ENCODE measurements at regions not wholly inside any gene's neighbourhood (a gene's known extent, or its start where the extent isn't known, plus 50 kb on each side); places are given as distances from the start of the nearest gene placed in this dataset.

- no peak for DNase-seq
Observed at GRCh38 chr6:40907198-40907701, 131.8 kb downstream of the UNC5CL start.

GRCh38 chr6:40906759-40907158 is 132.3 kb downstream of the UNC5CL start:
- DNase-seq = no peak

DNA sequence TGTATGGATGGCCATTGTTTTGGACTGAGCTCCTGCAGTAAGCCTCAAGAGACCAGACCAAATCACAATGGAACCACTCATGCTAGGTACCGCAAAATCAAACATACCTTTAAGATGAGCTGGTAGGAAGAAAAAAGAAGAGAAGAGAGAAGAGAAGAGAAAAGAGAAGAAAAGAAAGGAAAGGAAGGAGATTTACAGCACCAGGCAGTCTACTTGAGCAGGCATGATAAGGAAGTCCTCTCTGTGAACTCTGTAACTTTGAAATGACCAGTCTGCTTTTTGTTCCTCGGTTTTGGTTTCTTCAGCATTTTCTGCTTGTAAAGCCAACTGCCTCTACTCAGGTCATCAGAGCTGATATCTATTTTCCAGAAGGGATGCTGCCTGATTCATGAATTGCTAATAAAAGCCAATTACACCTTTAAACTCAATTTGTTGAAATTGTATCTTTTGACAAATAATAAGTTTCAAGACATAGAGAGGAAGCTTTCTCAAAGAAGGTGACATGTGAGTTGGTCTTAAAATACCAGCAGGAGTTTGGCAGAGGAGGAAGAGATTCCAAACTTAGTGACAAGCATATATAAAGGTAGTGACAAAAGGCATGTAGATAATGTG is 134.3 kb downstream of the UNC5CL start:
- DNase-seq = no peak

DNA sequence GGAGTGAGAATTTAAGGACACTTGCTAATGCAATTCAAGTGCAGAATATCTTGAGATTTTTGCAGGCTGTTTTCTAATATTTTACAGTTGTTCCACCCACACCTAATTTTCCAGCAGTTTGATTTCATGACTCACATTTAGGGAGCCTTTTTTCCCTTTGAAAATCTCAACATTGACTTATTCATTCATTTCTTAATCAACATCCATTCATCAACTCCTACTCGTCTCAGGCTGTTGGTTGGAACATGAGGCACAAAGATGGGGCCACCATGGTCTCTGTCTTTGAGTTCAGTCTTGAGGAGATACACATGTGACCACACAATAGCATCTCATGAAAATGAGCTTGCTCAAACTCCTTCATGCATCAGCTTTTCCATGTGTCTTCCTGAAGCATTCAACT is 135.6 kb downstream of the UNC5CL start:
- DNase-seq = no peak

- DNase-seq = no peak
Observed at GRCh38 chr6:40901322-40902055, 137.5 kb downstream of the UNC5CL start.

- DNase-seq = no peak
Observed at GRCh38 chr6:40900791-40901190, 138.2 kb downstream of the UNC5CL start.

- no peak for DNase-seq
Observed at GRCh38 chr6:40899684-40900155, 139.3 kb downstream of the UNC5CL start.

DNA sequence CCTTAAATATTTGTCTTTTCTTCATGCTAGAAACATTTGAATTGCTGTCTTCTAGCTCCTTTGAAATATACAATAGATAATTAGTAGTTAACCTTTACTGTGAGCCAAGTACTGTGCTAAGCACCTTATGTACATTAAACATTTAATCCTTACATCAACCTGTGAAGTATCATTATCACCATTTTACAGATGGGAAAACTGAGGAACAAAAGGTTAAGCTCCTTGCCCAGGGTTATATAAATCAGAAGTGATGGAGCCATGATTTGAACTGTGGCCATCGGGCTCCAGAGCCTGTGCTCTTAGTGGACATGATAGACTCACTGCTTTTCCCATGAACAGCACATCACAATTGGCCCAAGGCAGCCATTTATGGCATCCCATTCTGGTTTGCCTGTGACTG is 140.9 kb downstream of the UNC5CL start:
- DNase-seq = no peak

GRCh38 chr6:40897390-40898003 is 141.5 kb downstream of the UNC5CL start:
- no peak for DNase-seq

DNA sequence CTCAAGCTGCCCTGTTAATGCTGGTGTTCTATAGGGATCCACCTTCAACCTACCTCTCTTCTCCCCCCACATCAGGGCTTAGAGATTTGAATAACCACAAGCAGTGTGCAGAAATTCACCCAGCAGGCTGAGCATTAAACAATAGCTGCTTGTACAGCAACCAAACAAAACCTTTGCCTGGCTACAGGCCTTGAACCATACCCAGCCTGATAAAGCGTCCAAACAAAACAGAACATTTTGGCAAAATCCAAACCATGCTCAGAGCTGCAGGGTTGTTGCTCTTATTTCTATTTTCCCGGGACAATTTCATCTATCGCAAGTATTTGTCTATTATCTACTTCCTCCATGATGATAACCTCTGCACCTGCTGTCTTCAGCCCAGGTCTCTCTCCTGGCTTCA is 142.3 kb downstream of the UNC5CL start:
- DNase-seq = no peak

- DNase-seq = no peak
Observed at GRCh38 chr6:40894962-40895799, 143.8 kb downstream of the UNC5CL start.

DNA sequence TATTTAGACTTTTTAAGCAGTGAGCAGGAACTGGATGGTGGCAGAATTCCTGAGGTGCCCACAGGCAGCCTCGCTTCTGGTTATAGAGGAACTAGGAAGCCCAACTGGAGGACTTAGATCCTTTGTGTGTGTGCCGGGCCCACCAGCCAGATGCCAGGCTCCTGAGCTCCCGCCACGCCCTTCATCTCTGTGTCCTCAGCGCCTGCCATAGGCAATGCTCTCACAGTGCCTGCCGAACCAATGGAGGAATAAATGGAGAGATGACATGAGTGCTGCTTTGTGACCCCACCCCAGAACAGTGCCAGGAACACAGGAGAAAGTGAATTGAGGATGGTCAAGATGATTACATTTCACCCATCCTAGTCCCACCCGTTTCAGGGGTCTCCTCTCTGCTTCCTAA is 146.0 kb downstream of the UNC5CL start:
- no peak for DNase-seq

DNA sequence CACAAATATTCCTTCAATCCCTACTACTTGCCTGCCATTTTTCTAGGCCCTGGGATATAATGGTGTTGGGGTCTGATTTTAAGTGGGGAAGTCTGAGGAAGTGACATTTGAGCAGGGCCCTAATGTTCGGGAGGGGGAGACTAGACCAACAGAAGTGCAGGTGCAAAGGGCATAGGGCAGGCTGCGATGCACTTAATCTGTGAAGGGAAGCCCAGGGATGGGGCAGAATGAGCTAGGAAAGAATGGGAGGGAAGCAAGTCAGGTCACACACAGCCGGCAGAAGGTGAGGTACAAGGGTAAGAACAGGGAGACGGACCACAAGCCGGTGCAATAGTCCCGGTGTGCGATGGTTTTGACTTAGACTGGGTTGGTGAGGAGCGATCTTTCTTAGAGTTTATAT is 146.8 kb downstream of the UNC5CL start:
- DNase-seq = no peak

DNA sequence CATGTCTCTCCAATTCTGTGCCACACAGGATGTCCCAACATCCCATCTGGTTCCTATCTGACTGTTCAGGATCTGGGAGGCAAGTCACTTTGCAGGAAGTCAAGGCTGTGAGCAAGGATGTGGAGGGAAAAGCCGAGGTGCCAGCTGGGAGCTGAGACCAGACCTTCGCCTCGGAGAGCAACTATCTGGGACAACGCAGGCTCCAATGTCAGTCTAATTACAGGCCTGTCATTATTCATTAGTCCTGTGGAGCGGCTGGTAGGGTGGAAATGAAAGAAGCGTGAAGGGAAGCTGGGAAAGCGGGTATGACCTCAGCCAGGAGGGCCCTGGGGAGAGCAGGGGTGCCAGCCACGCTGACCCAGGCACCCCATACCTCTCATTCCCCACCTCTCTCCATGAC is 147.3 kb downstream of the UNC5CL start:
- DNase-seq = no peak

- no peak for DNase-seq
Observed at GRCh38 chr6:40891131-40891530, 147.9 kb downstream of the UNC5CL start.

- no peak for DNase-seq
Observed at GRCh38 chr6:40889137-40889832, 149.7 kb downstream of the UNC5CL start.

- no peak for DNase-seq
Observed at GRCh38 chr6:40888456-40888990, 150.5 kb downstream of the UNC5CL start.

DNA sequence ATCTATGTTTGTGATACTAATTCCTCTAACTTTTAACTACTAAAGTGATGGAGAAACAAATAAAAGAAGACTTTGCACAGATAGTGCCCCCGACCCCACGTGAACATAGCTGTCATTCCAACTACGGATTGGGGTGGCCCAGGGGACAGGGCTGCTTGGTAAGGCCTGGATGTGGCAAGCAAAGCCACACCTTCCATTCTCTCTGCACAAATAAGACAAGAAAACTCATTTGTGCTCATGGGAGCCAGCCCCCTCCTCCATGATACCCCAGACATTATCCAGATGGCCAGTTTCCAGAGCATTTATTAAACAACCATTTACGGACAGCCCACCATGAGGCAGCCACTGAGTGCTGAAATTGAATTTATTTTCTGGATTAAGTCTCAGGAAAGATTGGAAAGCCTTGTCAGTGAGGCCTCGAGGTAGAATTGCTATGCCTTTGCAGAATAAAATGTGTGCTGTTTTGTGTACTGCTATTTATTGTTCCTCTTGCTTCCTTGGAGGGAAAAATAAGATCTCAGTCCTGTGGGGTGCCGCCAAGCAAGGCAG is 151.2 kb downstream of the UNC5CL start:
- no peak for DNase-seq

DNA sequence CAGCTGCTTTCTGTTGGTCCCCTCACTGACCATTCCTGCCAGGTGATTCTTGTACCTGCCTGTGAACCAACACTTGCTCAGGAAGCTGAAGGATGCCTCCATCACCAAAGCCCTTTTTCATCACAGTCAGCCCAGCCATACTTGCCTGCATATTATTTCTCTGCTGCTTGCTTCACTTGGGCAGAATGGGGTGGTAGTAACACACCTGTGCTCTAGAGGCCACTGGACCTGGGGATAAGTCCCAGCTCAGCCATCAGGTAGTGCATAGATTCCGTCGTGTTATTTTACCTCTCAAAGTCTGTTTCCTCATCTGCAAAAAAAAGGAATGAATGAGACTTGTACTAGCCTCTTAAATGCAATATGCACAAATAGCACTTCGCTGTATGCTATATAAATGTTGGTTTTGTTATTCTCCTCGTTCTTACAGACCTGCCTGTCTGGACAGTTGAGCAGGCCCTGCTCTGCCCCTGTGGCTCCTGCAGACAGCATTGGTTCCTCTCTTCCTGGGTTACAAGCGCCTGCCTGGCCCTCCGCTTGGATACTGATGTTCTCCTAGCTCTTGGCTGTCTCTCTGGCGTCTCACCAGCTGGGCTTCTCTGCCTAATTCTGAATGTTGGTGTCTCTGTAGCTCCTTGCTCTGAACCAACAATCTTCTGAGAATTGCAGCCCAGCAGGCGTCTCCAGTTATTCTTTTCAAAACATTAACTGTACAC is 151.8 kb downstream of the UNC5CL start:
- DNase-seq = no peak

DNA sequence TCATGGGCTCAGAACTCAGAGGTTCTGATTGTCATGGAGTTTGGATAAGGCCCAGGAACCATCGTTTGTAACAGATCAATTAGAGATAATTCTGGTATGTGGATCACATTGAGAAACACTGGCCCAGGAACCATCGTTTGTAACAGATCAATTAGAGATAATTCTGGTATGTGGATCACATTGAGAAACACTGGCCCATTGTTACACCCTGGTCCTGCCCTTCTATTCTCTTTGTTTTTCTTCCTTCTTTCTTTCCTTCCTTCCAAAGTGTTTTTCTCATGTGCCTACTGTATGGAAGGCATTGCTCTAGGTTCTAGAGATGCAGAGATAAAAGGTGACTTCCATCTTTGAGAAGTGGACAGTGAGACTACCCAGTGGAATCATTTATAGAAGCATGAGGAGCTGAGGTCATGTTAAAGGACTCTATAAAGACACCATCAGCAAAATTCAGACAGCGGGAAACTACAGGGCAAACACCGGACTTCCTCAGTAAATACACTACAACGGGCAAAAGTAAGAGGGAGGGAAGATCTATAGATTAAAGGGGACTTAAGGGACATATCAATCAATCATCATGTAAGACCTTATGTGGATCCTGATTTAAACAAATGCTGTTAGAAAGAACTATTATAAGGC is 153.8 kb downstream of the UNC5CL start:
- no peak for DNase-seq

Measured in stimulated activated CD4-positive, alpha-beta T cell treated with anti-CD3 and anti-CD28 coated beads, Interleukin-12 subunit alpha, Interleukin-12 subunit beta, amount 100 ng/mL, for 4 hours (primary cell).